ENCODE measurements at regions not wholly inside any gene's neighbourhood (a gene's known extent, or its start where the extent isn't known, plus 50 kb on each side); places are given as distances from the start of the nearest gene placed in this dataset.

- Histone ChIP-seq H3K9me3 (ENCODE audit: control insufficient read depth, insufficient read depth, low read length) (no peaks in the 10 kb centered on the region), H4K20me1 (ENCODE audit: insufficient read depth, low read length) (no peaks in the 10 kb centered on the region), H2AK9ac (replicated peaks; ENCODE audit: low read depth, low read length, poor library complexity) (no peak overlapping the region), H3K9ac (ENCODE audit: low read depth, low read length) (no peak overlapping the region), H3K4ac (ENCODE audit: low read depth, low read length) (no peak overlapping the region), H2BK20ac (ENCODE audit: low read depth, low read length) (no peak overlapping the region), H3K9me1 (ENCODE audit: insufficient read depth, low read length) (no peaks in the 10 kb centered on the region), H3K4me1 (ENCODE audit: control insufficient read depth, insufficient read depth, low read length) (no peaks in the 10 kb centered on the region), H2AK5ac (ENCODE audit: low read depth, low read length) (no peak overlapping the region), H3K27me3 (ENCODE audit: control insufficient read depth, insufficient read depth, low read length) (no peaks in the 10 kb centered on the region), H3K36me3 (ENCODE audit: control insufficient read depth, insufficient read depth, low read length) (no peaks in the 10 kb centered on the region), H2BK120ac (ENCODE audit: low read depth, low read length) (no peak overlapping the region), H3K4me3 (ENCODE audit: insufficient read depth, low read depth, low read length) (no peak overlapping the region), H3K14ac (replicated peaks; ENCODE audit: low read depth, low read length) (no peak overlapping the region), H3K23ac (ENCODE audit: low read depth, low read length) (no peak overlapping the region), H3K56ac (ENCODE audit: extremely low read depth, insufficient read depth, low read length) (no peak overlapping the region), H3K4me2 (ENCODE audit: low read depth, low read length) (no peak overlapping the region), H3K18ac (ENCODE audit: low read depth, low read length) (no peak overlapping the region), H2AFZ (replicated peaks; ENCODE audit: low read length, poor library complexity) (no peak overlapping the region), H4K5ac (ENCODE audit: low read depth, low read length) (no peak overlapping the region), H4K8ac (ENCODE audit: low read depth in 2 of 2, low read length in 2 of 2) (no peak overlapping the region), H3K27ac (ENCODE audit: insufficient read depth, low read length) (no peak overlapping the region), H4K91ac (ENCODE audit: insufficient read depth, low read depth, low read length) (no peak overlapping the region), H2BK5ac (ENCODE audit: low read depth, low read length, poor library complexity, severe bottlenecking) (no peak overlapping the region), H3K79me1 (ENCODE audit: low read depth in 1 of 2, low read length in 2 of 2) (no peaks in the 10 kb centered on the region), H2BK15ac (ENCODE audit: low read depth, low read length) (no peak overlapping the region)
- no peak for DNase-seq
- intact Hi-C loops (cut with micrococcal nuclease): no loop called here
- BruUV-seq (replicated peaks): no TSS peak
- POLR2A ChIA-PET (ENCODE audit: unreplicated experiment): no interaction called here
- CTCF ChIA-PET: no interaction called here
- TF ChIP-seq FOS (IDR thresholded peaks at IDR 0.05; ENCODE audit: low read depth, low read length): no peak
- TF ChIP-seq MAZ (IDR thresholded peaks at IDR 0.05; ENCODE audit: borderline replicate concordance, low read depth, low read length): no peak
- no peak for TF ChIP-seq ELK1 (IDR thresholded peaks at IDR 0.05; ENCODE audit: borderline replicate concordance, low read depth, low read length)
- TF ChIP-seq MAFK (IDR thresholded peaks at IDR 0.05; ENCODE audit: low read depth, low read length): no peak
- no peak for TF ChIP-seq MXI1 (IDR thresholded peaks at IDR 0.05; ENCODE audit: borderline replicate concordance, low read depth, low read length)
- no peak for TF ChIP-seq RCOR1 (IDR thresholded peaks at IDR 0.05; ENCODE audit: insufficient replicate concordance, low read length)
- TF ChIP-seq RAD21 (IDR thresholded peaks at IDR 0.05; ENCODE audit: low read length): no peak
- no peak for TF ChIP-seq POLR2A (IDR thresholded peaks at IDR 0.05; ENCODE audit: low read depth, low read length)
- TF ChIP-seq NFE2L2 (IDR thresholded peaks at IDR 0.05; ENCODE audit: low read depth, low read length): no peak
- no peak for TF ChIP-seq BHLHE40 (IDR thresholded peaks at IDR 0.05; ENCODE audit: low read depth, low read length)
- no peak for TF ChIP-seq USF2 (IDR thresholded peaks at IDR 0.05; ENCODE audit: low read depth, low read length)
- no peak for TF ChIP-seq CEBPB (IDR thresholded peaks at IDR 0.05; ENCODE audit: low read depth, low read length)
- no peak for TF ChIP-seq CTCF (conservative IDR thresholded peaks at IDR 0.05; ENCODE audit: low read depth, low read length)
- no peak for TF ChIP-seq SMC3 (IDR thresholded peaks at IDR 0.05; ENCODE audit: low read depth, low read length)
- TF ChIP-seq RFX5 (IDR thresholded peaks at IDR 0.05; ENCODE audit: low read depth, low read length): no peak
- TF ChIP-seq CHD1 (IDR thresholded peaks at IDR 0.05; ENCODE audit: low read depth, low read length): no peak
- ATAC-seq (ENCODE audit: low read depth): no peak
- dilution Hi-C loops (cut with HindIII; ENCODE audit: low sequenced_read_pairs, unreplicated experiment): no loop called here
- in situ Hi-C loops (cut with MboI; ENCODE audit: low sequenced_read_pairs): no loop called here
These were observed 686.7 kb downstream of the ISL1 start for GRCh38 chr5:52069997-52070396.

Measured in IMR-90 (cell line).